Cardiac muscle cell (in vitro differentiated cells and primary cell): ENCODE measurements at regions not wholly inside any gene's neighbourhood (a gene's known extent, or its start where the extent isn't known, plus 50 kb on each side); places are given as distances from the start of the nearest gene placed in this dataset.
"Not testable (repeated sequence)": the region's sequence is repeated elsewhere in the genome, so short reads cannot be mapped to it uniquely, and the experiment has no call there.

ENCODE experiments used
- DNase-seq, 2 donors: peaks; one replicate each; pipeline versions ENCODE4 v3.0.0 to v3.0.0-alpha.2; 2010 to 2017; ENCODE audit warnings: low read depth in 1 of 2, low spot score in 1 of 2
- H3K27ac ChIP-seq: fragments of 200-600 bp; sonication (generic); 2 replicates; pipeline ENCODE4 v1.5.1; 2016
- H3K27me3 ChIP-seq: fragments of 200-600 bp; sonication (generic); 2 replicates; pipeline ENCODE4 v1.6.0; 2016; ENCODE audit warnings: control low read depth
- H3K36me3 ChIP-seq: fragments of 200-600 bp; sonication (generic); 2 replicates; pipeline ENCODE4 v1.5.1; 2016; ENCODE audit warnings: control low read depth
- H3K4me1 ChIP-seq: fragments of 200-600 bp; sonication (generic); 2 replicates; pipeline ENCODE4 v1.8.1; 2017; ENCODE audit warnings: low read depth, mild to moderate bottlenecking, mixed run types
- H3K4me3 ChIP-seq: fragments of 200-600 bp; sonication (generic); 2 replicates; pipeline ENCODE4 v1.5.1; 2016; ENCODE audit warnings: mild to moderate bottlenecking
- H3K9me3 ChIP-seq: fragments of 200-600 bp; sonication (generic); 2 replicates; pipeline ENCODE4 v1.5.1; 2017; ENCODE audit warnings: low read depth, mild to moderate bottlenecking, control low read depth
- TF ChIP-seq, protein P1 (sequence below): IDR thresholded peaks from 2 replicates; pipeline ENCODE4 v1.5.1; 2012; ENCODE audit warnings: low read depth, mild to moderate bottlenecking, low read length

- Histone ChIP-seq H3K4me1 (peaks cover 11% of the 10 kb centered on the region), H3K9me3 (no peaks in the 10 kb centered on the region), H3K27ac (no peak overlapping the region), H3K36me3 (no peaks in the 10 kb centered on the region), H3K27me3 (no peaks in the 10 kb centered on the region), H3K4me3 (no peak overlapping the region)
- no peak for DNase-seq
- TF ChIP-seq, protein P1, sequence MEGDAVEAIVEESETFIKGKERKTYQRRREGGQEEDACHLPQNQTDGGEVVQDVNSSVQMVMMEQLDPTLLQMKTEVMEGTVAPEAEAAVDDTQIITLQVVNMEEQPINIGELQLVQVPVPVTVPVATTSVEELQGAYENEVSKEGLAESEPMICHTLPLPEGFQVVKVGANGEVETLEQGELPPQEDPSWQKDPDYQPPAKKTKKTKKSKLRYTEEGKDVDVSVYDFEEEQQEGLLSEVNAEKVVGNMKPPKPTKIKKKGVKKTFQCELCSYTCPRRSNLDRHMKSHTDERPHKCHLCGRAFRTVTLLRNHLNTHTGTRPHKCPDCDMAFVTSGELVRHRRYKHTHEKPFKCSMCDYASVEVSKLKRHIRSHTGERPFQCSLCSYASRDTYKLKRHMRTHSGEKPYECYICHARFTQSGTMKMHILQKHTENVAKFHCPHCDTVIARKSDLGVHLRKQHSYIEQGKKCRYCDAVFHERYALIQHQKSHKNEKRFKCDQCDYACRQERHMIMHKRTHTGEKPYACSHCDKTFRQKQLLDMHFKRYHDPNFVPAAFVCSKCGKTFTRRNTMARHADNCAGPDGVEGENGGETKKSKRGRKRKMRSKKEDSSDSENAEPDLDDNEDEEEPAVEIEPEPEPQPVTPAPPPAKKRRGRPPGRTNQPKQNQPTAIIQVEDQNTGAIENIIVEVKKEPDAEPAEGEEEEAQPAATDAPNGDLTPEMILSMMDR: no peak
Observed at GRCh38 chrX:42366181-42366580, 411.8 kb downstream of the PPP1R2C start.

GRCh38 chrX:42362219-42362618, 415.7 kb downstream of the PPP1R2C start:
- H3K4me1 ChIP-seq: peaks cover 11% of the 10 kb centered on the region
- no peak for DNase-seq
- H3K4me3 ChIP-seq: no peak overlapping the region
- no peaks in the 10 kb centered on the region for H3K9me3 ChIP-seq
- H3K36me3 ChIP-seq: no peaks in the 10 kb centered on the region
- H3K27me3 ChIP-seq: no peaks in the 10 kb centered on the region
- no peak overlapping the region for H3K27ac ChIP-seq
- TF ChIP-seq, protein P1: no peak

DNA sequence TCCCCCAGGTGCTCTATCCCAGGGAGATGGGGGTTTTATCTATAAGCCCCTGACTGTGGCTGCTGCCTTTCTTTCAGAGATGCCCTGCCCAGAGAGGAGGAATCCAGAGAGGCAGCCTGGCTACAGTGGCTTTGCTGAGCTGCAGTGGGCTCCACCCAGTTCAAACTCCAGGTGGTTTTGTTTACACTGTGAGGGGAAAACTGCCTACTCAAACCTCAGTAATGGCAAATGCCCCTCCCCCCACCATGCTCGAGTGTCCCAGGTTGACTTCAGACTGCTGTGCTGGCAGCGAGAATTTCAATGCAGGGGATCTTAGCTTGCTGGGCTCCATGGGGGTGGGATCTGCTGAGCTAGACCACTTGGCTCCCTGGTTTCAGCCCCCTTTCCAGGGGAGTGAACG, 419.6 kb upstream of the CASK start:
- H3K9me3 ChIP-seq, H3K4me3 ChIP-seq, H3K4me1 ChIP-seq, H3K27ac ChIP-seq, H3K36me3 ChIP-seq, DNase-seq, H3K27me3 ChIP-seq: not testable (repeated sequence)
